Lower lobe of right lung (tissue), 2 donors: ENCODE measurements at regions not wholly inside any gene's neighbourhood (a gene's known extent, or its start where the extent isn't known, plus 50 kb on each side); places are given as distances from the start of the nearest gene placed in this dataset.

Source experiments
- ATAC-seq, 2 donors: fragments of 200-7000 bp; cut with Tn5 transposase; one replicate each; pipeline ENCODE4 v1.9.1; 2020 to 2022; ENCODE audit warnings: mild to moderate bottlenecking in 2 of 2, moderate library complexity in 2 of 2
- DNase-seq: peaks from one replicate; pipeline ENCODE4 v3.0.0-alpha.2; 2020
- H3K27ac ChIP-seq: fragments of 200-600 bp; one replicate; pipeline ENCODE4 v1.8.0; 2022
- H3K27me3 ChIP-seq: fragments of 200-600 bp; one replicate; pipeline ENCODE4 v1.8.0; 2022; ENCODE audit warnings: low read depth
- H3K36me3 ChIP-seq: fragments of 200-600 bp; one replicate; pipeline ENCODE4 v1.8.0; 2022; ENCODE audit warnings: mild to moderate bottlenecking
- H3K4me1 ChIP-seq: fragments of 200-600 bp; one replicate; pipeline ENCODE4 v1.8.0; 2022
- H3K4me3 ChIP-seq: fragments of 200-600 bp; one replicate; pipeline ENCODE4 v1.8.0; 2022; ENCODE audit warnings: mild to moderate bottlenecking
- H3K9me3 ChIP-seq: fragments of 200-600 bp; one replicate; pipeline ENCODE4 v1.8.0; 2022
- intact Hi-C: fragments of 100-400 bp; cut with DNase I; formaldehyde crosslinking; loops from one replicate; pipeline ENCODE4 v1.11.0; 2022
- TF ChIP-seq, protein P1 (sequence below): fragments of 200-600 bp; IDR thresholded peaks from one replicate; pipeline ENCODE4 v1.8.0; 2022; ENCODE audit warnings: antibody characterized with exemption, mild to moderate bottlenecking
- donor health status: DM: no; HTN: yes; CAD: no; lungs with severe emphysema.

DNA sequence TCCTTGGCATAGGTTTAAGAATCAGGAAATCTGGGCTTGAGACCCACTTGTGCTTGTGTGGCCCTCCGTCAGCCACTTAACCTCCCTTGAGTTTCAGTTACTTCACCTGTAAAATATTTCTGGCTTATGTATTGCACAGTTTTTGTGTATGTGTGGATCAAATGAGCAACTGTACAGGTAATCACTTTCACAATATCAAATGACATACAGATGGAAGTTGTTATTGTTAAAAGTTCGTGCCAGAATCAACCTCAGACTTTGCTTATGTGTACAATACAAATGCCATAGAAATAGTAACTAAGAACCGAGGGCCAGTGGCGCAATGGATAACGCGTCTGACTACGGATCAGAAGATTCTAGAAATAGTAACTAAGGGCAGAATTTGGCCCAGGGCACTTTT is 65.6 kb upstream of the KIF13A start:
- Histone ChIP-seq H3K36me3 (no peaks in the 10 kb centered on the region), H3K27ac (peak overlapping the region; percentile 58), H3K9me3 (no peaks in the 10 kb centered on the region), H3K4me1 (no peaks in the 10 kb centered on the region), H3K27me3 (no peaks in the 10 kb centered on the region), H3K4me3 (peak overlapping the region; percentile 2)
- TF ChIP-seq, protein P1, sequence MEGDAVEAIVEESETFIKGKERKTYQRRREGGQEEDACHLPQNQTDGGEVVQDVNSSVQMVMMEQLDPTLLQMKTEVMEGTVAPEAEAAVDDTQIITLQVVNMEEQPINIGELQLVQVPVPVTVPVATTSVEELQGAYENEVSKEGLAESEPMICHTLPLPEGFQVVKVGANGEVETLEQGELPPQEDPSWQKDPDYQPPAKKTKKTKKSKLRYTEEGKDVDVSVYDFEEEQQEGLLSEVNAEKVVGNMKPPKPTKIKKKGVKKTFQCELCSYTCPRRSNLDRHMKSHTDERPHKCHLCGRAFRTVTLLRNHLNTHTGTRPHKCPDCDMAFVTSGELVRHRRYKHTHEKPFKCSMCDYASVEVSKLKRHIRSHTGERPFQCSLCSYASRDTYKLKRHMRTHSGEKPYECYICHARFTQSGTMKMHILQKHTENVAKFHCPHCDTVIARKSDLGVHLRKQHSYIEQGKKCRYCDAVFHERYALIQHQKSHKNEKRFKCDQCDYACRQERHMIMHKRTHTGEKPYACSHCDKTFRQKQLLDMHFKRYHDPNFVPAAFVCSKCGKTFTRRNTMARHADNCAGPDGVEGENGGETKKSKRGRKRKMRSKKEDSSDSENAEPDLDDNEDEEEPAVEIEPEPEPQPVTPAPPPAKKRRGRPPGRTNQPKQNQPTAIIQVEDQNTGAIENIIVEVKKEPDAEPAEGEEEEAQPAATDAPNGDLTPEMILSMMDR = no peak
- intact Hi-C loops = no loop called here
- DNase-seq = peak; percentile 54
- peak; percentile 85 to 92 for ATAC-seq

- intact Hi-C loops = no loop called here
- no peak overlapping the region for H3K27ac ChIP-seq
- no peaks in the 10 kb centered on the region for H3K4me1 ChIP-seq
- H3K36me3 ChIP-seq = no peaks in the 10 kb centered on the region
- no peaks in the 10 kb centered on the region for H3K27me3 ChIP-seq
- no peak overlapping the region for H3K4me3 ChIP-seq
- ATAC-seq = no peak
- no peaks in the 10 kb centered on the region for H3K9me3 ChIP-seq
- no peak for DNase-seq
- TF ChIP-seq, protein P1 = no peak
These were observed 62.2 kb upstream of the KIF13A start for GRCh38 chr6:18049646-18050045.

- TF ChIP-seq, protein P1 = no peak
- DNase-seq (no peak), ATAC-seq (no peak)
- intact Hi-C loops = no loop called here
- Histone ChIP-seq H3K27me3 (no peaks in the 10 kb centered on the region), H3K4me3 (no peak overlapping the region), H3K9me3 (no peaks in the 10 kb centered on the region), H3K36me3 (no peaks in the 10 kb centered on the region), H3K4me1 (no peaks in the 10 kb centered on the region), H3K27ac (no peak overlapping the region)
These were observed 61.7 kb upstream of the KIF13A start for GRCh38 chr6:18048953-18049630.

GRCh38 chr6:18047406-18047805 is 60.0 kb upstream of the KIF13A start:
- no peak overlapping the region for H3K4me3 ChIP-seq
- DNase-seq (no peak), ATAC-seq (peak in 1 of 2 donors; percentile 16)
- intact Hi-C loops = no loop called here
- no peaks in the 10 kb centered on the region for H3K4me1 ChIP-seq
- TF ChIP-seq, protein P1 = no peak
- no peaks in the 10 kb centered on the region for H3K27me3 ChIP-seq
- no peak overlapping the region for H3K27ac ChIP-seq
- no peaks in the 10 kb centered on the region for H3K9me3 ChIP-seq
- no peaks in the 10 kb centered on the region for H3K36me3 ChIP-seq

DNA sequence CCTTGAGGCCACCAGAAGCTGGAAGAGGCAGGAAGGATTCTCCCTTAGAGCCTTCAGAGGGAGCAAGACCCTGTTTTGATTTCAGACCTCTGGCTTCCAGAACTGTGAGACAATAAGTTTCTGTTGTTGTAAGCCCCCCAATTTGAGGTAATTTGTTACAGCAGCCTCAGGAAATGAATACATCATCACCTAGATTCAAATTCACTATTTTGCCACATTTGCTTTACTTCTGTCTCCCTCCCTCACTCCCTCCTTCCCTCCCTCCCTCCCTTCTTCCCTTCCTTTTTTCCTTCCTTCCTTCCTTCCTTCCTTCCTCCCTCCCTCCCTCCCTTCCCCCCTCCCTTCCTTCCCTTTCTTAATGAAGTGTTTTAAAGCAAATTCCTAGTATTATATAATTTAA is 58.1 kb upstream of the KIF13A start:
- Histone ChIP-seq H3K4me1 (no peaks in the 10 kb centered on the region), H3K27me3 (no peaks in the 10 kb centered on the region), H3K27ac (no peak overlapping the region), H3K36me3 (no peaks in the 10 kb centered on the region), H3K4me3 (no peak overlapping the region), H3K9me3 (no peaks in the 10 kb centered on the region)
- intact Hi-C loops = no loop called here
- ATAC-seq (no peak), DNase-seq (no peak)
- TF ChIP-seq, protein P1 = no peak
